ENCODE measurements at regions not wholly inside any gene's neighbourhood (a gene's known extent, or its start where the extent isn't known, plus 50 kb on each side); places are given as distances from the start of the nearest gene placed in this dataset.
"Not testable (repeated sequence)": the region's sequence is repeated elsewhere in the genome, so short reads cannot be mapped to it uniquely, and the experiment has no call there.

DNA sequence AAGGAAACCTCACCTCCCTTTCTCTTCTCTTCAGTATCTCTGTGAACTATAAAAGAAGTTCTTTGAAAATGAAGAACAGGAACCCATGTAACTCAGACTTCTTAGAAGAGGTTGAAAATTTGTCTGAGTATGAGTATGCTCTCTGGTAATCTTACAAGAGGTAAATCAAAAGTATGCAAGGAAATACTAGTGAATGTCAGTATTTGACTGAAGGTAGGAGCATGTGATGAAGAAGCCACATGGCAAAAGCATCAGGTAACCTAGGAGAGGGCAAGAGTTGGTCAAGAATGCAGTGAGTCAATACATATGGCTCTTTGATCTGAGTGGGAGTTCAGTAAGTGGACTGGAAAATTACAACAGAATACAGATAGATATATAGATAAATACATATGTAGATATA, 133.0 kb upstream of the NECTIN3 start:
- no peaks in the 10 kb centered on the region for H3K36me3 ChIP-seq (ENCODE audit: control insufficient read depth, insufficient read depth, low read length)
- no peak for TF ChIP-seq CTCF (IDR thresholded peaks at IDR 0.05; ENCODE audit: insufficient read depth, low read length, poor library complexity, severe bottlenecking)
- DNase-seq (ENCODE audit: low read depth) = no peak

GRCh38 chr3:110940055-110940454, 131.6 kb upstream of the NECTIN3 start:
- Histone ChIP-seq H3K27me3 (ENCODE audit: control insufficient read depth, insufficient read depth, low read length) (no peaks in the 10 kb centered on the region), H3K4me3 (ENCODE audit: low read depth, low read length) (no peak overlapping the region), H3K36me3 (ENCODE audit: control insufficient read depth, insufficient read depth, low read length) (no peaks in the 10 kb centered on the region)
- DNase-seq (ENCODE audit: low read depth) = no peak
- TF ChIP-seq CTCF (IDR thresholded peaks at IDR 0.05; ENCODE audit: insufficient read depth, low read length, poor library complexity, severe bottlenecking) = no peak

More for the DNA sequence above, 133.0 kb upstream of the NECTIN3 start:
- Histone ChIP-seq H3K4me3 (ENCODE audit: low read depth, low read length) (no peak overlapping the region), H3K27me3 (ENCODE audit: control insufficient read depth, insufficient read depth, low read length) (no peaks in the 10 kb centered on the region)

DNA sequence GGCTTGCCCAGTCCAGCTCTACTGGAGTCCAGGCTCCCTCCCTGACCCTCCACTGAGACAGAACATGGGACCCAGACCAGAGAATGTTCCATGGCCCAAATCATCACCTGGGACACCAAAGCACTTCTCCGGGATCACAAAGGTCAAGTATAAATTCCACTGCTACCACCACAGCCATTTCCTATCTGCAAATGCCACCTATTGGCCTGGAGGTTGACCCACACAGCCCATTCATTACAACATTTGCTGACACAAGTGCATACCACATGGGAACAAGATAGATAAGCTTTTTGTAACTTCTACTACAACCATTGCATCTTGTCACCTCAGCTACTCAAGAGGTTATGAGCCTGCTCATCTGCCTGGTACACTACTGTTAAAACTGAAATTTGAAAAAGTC, 126.8 kb upstream of the NECTIN3 start:
- TF ChIP-seq CTCF (IDR thresholded peaks at IDR 0.05; ENCODE audit: insufficient read depth, low read length, poor library complexity, severe bottlenecking) = no peak
- no peak for DNase-seq (ENCODE audit: low read depth)
- no peak overlapping the region for H3K4me3 ChIP-seq (ENCODE audit: low read depth, low read length)
- H3K36me3 ChIP-seq (ENCODE audit: control insufficient read depth, insufficient read depth, low read length) = no peaks in the 10 kb centered on the region
- no peaks in the 10 kb centered on the region for H3K27me3 ChIP-seq (ENCODE audit: control insufficient read depth, insufficient read depth, low read length)

DNA sequence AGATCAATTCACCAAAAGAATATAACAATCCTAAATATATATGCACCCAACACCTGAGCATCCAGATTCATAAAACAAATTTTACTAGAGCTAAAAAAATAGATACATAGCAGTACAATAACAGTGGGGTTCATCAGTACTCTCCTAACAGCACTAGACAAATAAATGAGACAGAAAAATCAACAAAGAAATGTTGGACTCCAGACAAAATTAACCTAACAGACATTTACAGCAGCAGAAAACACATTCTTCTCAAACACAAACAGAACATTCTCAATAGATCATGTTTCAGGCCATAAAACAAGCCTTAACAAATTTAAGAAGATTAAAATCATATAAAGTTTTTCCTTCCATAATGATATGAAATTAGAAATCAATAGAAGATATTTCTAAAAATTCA, 124.8 kb upstream of the NECTIN3 start:
- TF ChIP-seq CTCF (IDR thresholded peaks at IDR 0.05; ENCODE audit: insufficient read depth, low read length, poor library complexity, severe bottlenecking) = no peak
- DNase-seq (ENCODE audit: low read depth) = no peak
- H3K4me3 ChIP-seq (ENCODE audit: low read depth, low read length) = no peak overlapping the region

GRCh38 chr3:110949194-110949593, 122.4 kb upstream of the NECTIN3 start:
- not testable (repeated sequence) for H3K36me3 ChIP-seq (ENCODE audit: control insufficient read depth, insufficient read depth, low read length); DNase-seq (ENCODE audit: low read depth); H3K27me3 ChIP-seq (ENCODE audit: control insufficient read depth, insufficient read depth, low read length); H3K4me3 ChIP-seq (ENCODE audit: low read depth, low read length)

More for the DNA sequence above, 124.8 kb upstream of the NECTIN3 start:
- Histone ChIP-seq H3K27me3 (ENCODE audit: control insufficient read depth, insufficient read depth, low read length) (no peaks in the 10 kb centered on the region), H3K36me3 (ENCODE audit: control insufficient read depth, insufficient read depth, low read length) (no peaks in the 10 kb centered on the region)

GRCh38 chr3:110955301-110955880, 116.2 kb upstream of the NECTIN3 start:
- H3K36me3 ChIP-seq (ENCODE audit: control insufficient read depth, insufficient read depth, low read length) = no peaks in the 10 kb centered on the region
- no peaks in the 10 kb centered on the region for H3K27me3 ChIP-seq (ENCODE audit: control insufficient read depth, insufficient read depth, low read length)
- TF ChIP-seq CTCF (IDR thresholded peaks at IDR 0.05; ENCODE audit: insufficient read depth, low read length, poor library complexity, severe bottlenecking) = no peak
- no peak for DNase-seq (ENCODE audit: low read depth)
- H3K4me3 ChIP-seq (ENCODE audit: low read depth, low read length) = no peak overlapping the region

All from kidney epithelial cell (primary cell).